ENCODE measurements at regions not wholly inside any gene's neighbourhood (a gene's known extent, or its start where the extent isn't known, plus 50 kb on each side); places are given as distances from the start of the nearest gene placed in this dataset.

DNA sequence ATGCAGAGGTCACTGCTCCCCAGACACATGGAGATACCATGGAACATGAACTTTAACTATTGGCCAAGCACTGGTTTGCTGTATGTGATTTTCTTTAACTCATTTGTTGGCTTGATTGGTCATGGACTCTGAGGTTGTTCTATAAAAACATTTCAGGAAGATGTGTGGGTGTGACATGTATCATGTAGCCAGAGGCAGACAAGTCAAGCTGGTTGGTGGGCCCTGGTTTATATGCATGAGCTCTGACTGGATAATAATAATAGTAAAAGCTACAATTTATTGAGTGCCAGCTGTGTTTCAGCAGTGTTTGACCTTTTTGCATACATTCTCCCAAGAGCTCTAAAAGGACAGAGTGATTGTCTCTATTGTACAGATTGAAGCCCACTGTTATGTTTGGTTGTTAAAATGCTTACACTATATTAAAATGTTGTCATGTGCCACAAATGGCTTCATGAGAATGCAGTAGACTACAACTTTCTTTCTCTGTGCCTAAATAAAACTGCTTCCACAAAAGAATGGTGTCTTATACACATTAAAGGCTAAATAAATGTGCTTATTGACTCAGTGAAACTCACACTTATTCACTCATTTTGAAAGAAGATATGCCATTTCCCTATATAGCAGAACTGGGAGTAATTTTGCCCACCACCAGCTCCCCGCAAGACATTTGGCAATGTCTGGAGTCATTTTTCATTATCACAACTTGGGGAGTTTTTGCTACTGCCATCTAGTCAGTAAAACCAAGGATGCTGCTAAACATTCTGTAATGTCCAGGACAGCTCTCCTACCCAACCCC is 243.6 kb upstream of the NFE2L3 start:
- no peaks in the 10 kb centered on the region for H3K27me3 ChIP-seq (ENCODE audit: insufficient read depth, low read depth, severe bottlenecking)
- DNase-seq: no peak
- TF ChIP-seq, protein P1, sequence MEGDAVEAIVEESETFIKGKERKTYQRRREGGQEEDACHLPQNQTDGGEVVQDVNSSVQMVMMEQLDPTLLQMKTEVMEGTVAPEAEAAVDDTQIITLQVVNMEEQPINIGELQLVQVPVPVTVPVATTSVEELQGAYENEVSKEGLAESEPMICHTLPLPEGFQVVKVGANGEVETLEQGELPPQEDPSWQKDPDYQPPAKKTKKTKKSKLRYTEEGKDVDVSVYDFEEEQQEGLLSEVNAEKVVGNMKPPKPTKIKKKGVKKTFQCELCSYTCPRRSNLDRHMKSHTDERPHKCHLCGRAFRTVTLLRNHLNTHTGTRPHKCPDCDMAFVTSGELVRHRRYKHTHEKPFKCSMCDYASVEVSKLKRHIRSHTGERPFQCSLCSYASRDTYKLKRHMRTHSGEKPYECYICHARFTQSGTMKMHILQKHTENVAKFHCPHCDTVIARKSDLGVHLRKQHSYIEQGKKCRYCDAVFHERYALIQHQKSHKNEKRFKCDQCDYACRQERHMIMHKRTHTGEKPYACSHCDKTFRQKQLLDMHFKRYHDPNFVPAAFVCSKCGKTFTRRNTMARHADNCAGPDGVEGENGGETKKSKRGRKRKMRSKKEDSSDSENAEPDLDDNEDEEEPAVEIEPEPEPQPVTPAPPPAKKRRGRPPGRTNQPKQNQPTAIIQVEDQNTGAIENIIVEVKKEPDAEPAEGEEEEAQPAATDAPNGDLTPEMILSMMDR (IDR thresholded peaks at IDR 0.05; ENCODE audit: low read depth, low read length): no peak
- H3K4me3 ChIP-seq (ENCODE audit: low read depth, low read length): no peak overlapping the region
- H3K9me3 ChIP-seq (ENCODE audit: severe bottlenecking): no peaks in the 10 kb centered on the region
- no peaks in the 10 kb centered on the region for H3K36me3 ChIP-seq
- H3K27ac ChIP-seq: no peak overlapping the region

DNA sequence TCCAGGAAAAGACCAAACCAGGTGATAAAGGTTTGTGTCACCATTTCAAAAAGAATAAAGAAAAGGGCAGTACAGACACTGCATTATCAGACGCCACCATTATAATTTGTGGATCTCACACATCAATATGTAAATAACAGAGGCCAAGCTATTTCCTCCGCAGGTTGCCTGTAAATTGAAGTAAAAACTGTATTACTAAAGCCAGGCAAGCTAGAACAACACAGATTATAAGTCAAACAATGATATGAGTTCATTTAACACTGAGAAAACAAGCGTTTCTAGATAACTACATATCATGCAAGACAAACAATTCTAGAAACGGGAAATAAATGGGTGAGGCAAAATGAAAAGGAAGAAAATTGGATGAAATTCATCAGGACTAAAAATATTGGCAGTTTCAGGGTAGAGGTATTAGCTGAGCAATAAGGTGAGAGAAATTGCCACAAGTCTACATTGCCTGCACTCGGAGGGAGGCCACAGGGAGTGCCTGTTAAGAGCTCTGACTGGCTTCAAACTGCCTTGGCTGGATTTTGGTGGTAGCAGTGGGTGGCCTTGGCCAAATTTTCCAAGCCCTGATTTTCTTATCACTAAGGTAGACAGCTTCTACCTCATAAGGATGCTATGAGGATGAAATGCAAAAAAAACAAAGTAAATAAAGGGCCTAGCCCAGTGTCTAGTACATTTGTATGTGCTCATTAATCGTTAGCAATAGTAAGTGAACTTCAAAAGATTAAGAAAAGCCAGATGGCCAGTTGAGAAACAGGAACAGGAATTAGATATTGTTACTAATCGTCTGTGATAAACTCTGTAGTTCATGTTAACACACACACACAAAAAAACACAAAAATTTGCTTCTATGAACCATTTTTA is 240.0 kb upstream of the NFE2L3 start:
- no peak for DNase-seq
- Histone ChIP-seq H3K9me3 (ENCODE audit: severe bottlenecking) (no peaks in the 10 kb centered on the region), H3K4me3 (ENCODE audit: low read depth, low read length) (no peak overlapping the region), H3K36me3 (no peaks in the 10 kb centered on the region), H3K27me3 (ENCODE audit: insufficient read depth, low read depth, severe bottlenecking) (no peaks in the 10 kb centered on the region), H3K27ac (no peak overlapping the region)
- TF ChIP-seq, protein P1 (IDR thresholded peaks at IDR 0.05; ENCODE audit: low read depth, low read length): no peak

DNA sequence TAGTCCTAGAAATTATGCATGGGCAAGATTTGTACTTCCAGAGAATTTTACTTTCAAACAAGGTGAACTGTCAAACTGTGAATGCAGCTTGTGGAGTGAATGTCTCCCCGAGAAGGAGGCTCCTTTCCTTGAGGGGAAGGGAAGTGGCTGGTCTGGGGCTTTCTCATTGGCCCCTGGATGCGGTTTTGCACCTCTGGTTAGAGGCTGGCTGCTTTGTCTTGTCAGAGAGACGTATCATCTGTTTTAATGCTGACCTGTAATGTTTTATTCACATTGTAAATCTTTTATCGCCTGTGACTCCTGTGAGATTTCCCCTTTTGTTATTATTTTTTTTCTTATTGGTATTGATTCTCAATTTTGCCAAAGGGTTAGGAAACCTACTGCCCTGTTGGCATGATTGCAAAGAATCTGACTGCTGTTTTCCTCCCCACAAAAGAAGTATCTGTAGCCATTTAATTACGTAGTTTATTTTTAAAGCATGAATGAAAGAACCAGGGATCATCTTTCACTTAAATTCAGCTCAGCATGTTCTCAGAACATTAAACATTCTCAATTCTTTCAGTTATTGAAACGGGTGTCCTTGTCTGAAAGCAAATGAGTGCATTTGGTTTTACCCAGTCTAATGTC is 238.3 kb upstream of the NFE2L3 start:
- DNase-seq: no peak
- Histone ChIP-seq H3K27ac (no peak overlapping the region), H3K4me3 (ENCODE audit: low read depth, low read length) (no peak overlapping the region), H3K9me3 (ENCODE audit: severe bottlenecking) (peaks cover 3% of the 10 kb centered on the region), H3K27me3 (ENCODE audit: insufficient read depth, low read depth, severe bottlenecking) (no peaks in the 10 kb centered on the region), H3K36me3 (no peaks in the 10 kb centered on the region)
- TF ChIP-seq, protein P1 (IDR thresholded peaks at IDR 0.05; ENCODE audit: low read depth, low read length): no peak

DNA sequence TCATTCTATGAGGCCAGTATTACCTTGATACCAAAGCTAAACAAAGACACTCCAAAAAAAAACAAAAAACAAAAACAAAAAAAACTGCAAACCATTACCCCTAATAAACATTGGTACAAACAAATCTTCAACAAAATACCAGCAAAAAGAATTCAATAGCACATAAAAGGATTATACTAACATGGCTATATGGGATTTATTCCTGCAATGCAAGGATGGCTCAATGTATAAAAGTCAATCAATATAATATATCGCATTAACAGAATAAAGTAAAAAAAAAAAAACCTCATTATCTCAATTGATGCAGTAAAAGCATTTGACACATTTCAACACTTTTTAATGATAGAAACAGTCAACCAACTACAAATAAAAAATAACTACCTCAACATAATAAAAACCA is 233.3 kb upstream of the NFE2L3 start:
- Histone ChIP-seq H3K27ac (no peak overlapping the region), H3K4me3 (ENCODE audit: low read depth, low read length) (no peak overlapping the region), H3K27me3 (ENCODE audit: insufficient read depth, low read depth, severe bottlenecking) (no peaks in the 10 kb centered on the region), H3K9me3 (ENCODE audit: severe bottlenecking) (peaks cover 4% of the 10 kb centered on the region), H3K36me3 (no peaks in the 10 kb centered on the region)
- TF ChIP-seq, protein P1 (IDR thresholded peaks at IDR 0.05; ENCODE audit: low read depth, low read length): no peak
- no peak for DNase-seq

DNA sequence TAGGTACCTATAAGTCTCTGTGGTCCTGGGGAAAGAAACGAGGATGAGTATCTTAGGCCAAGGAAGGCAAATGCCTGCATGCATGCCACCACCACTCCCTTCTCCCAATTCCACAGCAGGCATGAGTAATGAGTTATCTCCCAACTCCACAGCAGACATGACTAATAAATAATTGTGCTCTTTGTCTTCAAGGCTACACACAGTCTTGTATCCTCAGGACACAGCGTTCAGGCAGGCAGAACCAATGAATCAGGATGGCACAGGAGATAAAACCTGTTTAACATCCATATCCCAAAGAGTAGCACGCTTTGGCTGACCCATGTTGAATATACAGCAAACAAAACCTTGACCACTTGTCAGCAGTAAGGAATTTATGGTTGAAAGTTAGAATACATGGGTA is 229.7 kb upstream of the NFE2L3 start:
- TF ChIP-seq, protein P1 (IDR thresholded peaks at IDR 0.05; ENCODE audit: low read depth, low read length): no peak
- Histone ChIP-seq H3K27me3 (ENCODE audit: insufficient read depth, low read depth, severe bottlenecking) (no peaks in the 10 kb centered on the region), H3K4me3 (ENCODE audit: low read depth, low read length) (no peak overlapping the region), H3K27ac (no peak overlapping the region), H3K9me3 (ENCODE audit: severe bottlenecking) (peaks cover 4% of the 10 kb centered on the region), H3K36me3 (no peaks in the 10 kb centered on the region)
- no peak for DNase-seq

Data from WERI-Rb-1 (cell line).